ENCODE measurements at regions not wholly inside any gene's neighbourhood (a gene's known extent, or its start where the extent isn't known, plus 50 kb on each side); places are given as distances from the start of the nearest gene placed in this dataset.

GRCh38 chrX:69018416-69019072 is 146.7 kb downstream of the PJA1 start:
- TF ChIP-seq CTCF (IDR thresholded peaks at IDR 0.05) (no peak), RAD21 (IDR thresholded peaks at IDR 0.05; ENCODE audit: low read length) (no peak), ZBTB33 (IDR thresholded peaks at IDR 0.05; ENCODE audit: borderline replicate concordance, low read depth) (no peak), TAF1 (IDR thresholded peaks at IDR 0.05; ENCODE audit: borderline replicate concordance, low read depth, low read length) (no peak)

All from SK-N-SH (cell line).